ENCODE measurements at regions not wholly inside any gene's neighbourhood (a gene's known extent, or its start where the extent isn't known, plus 50 kb on each side); places are given as distances from the start of the nearest gene placed in this dataset.

GRCh38 chr1:36639461-36639860, 156.7 kb upstream of the CSF3R start:
- no peak for DNase-seq

- no peak for DNase-seq
These were observed 155.6 kb upstream of the CSF3R start for GRCh38 chr1:36638268-36638667.

GRCh38 chr1:36636206-36636605, 153.5 kb upstream of the CSF3R start:
- DNase-seq, result no peak

- no peak for DNase-seq
These were observed 152.6 kb upstream of the CSF3R start for GRCh38 chr1:36635284-36635683.

GRCh38 chr1:36628804-36629203, 146.1 kb upstream of the CSF3R start:
- DNase-seq, result no peak

GRCh38 chr1:36626435-36626834, 143.7 kb upstream of the CSF3R start:
- no peak for DNase-seq

GRCh38 chr1:36625935-36626310, 143.2 kb upstream of the CSF3R start:
- DNase-seq, result no peak

GRCh38 chr1:36625253-36625934, 142.7 kb upstream of the CSF3R start:
- no peak for DNase-seq

- no peak for DNase-seq
These were observed 141.8 kb upstream of the CSF3R start for GRCh38 chr1:36624466-36624865.

- no peak for DNase-seq
These were observed 140.3 kb upstream of the CSF3R start for GRCh38 chr1:36622741-36623648.

GRCh38 chr1:36621531-36621930, 138.8 kb upstream of the CSF3R start:
- DNase-seq, result no peak

GRCh38 chr1:36620142-36620541, 137.4 kb upstream of the CSF3R start:
- DNase-seq, result no peak

- no peak for DNase-seq
These were observed 132.3 kb upstream of the CSF3R start for GRCh38 chr1:36614991-36615390.

GRCh38 chr1:36614571-36614970, 131.9 kb upstream of the CSF3R start:
- DNase-seq, result no peak

- no peak for DNase-seq
These were observed 131.0 kb upstream of the CSF3R start for GRCh38 chr1:36613721-36614120.

GRCh38 chr1:36612881-36613280, 130.2 kb upstream of the CSF3R start:
- no peak for DNase-seq

- no peak for DNase-seq
These were observed 129.4 kb upstream of the CSF3R start for GRCh38 chr1:36612121-36612520.

GRCh38 chr1:36609241-36610027, 126.7 kb upstream of the CSF3R start:
- DNase-seq, result peak; percentile 24

GRCh38 chr1:36608272-36608671, 125.6 kb upstream of the CSF3R start:
- no peak for DNase-seq

GRCh38 chr1:36607263-36607651, 124.5 kb upstream of the CSF3R start:
- no peak for DNase-seq

- no peak for DNase-seq
These were observed 124.0 kb upstream of the CSF3R start for GRCh38 chr1:36606641-36607262.

- DNase-seq, result no peak
These were observed 123.4 kb upstream of the CSF3R start for GRCh38 chr1:36605942-36606640.
